ENCODE measurements at regions not wholly inside any gene's neighbourhood (a gene's known extent, or its start where the extent isn't known, plus 50 kb on each side); places are given as distances from the start of the nearest gene placed in this dataset.

DNA sequence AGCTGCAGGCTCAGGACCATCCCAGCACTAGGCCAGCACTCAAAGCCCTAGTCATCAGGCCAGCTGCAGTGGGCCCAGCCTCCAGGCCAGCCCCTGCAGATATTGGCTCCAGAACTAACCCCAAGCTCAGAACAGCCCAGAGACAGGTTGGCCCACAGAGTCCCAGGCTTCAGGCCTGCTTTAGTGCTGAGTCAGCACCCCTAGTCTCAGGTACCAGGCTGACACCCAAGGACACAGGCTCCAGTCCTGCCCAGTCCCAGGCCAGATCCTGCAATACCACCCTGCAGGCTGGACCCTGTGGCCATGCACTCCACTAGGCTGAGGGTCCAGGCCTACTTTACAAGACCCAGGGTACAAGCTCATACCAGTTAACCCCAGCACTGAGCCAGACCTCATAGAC lies 234.4 kb upstream of the GPRIN3 start:
- no peak for TF ChIP-seq NCOA4 (IDR thresholded peaks at IDR 0.05; ENCODE audit: partially characterized antibody)
- TF ChIP-seq POLR2A (conservative IDR thresholded peaks at IDR 0.05), result no peak
- TF ChIP-seq ZNF644 (tag; IDR thresholded peaks at IDR 0.05; ENCODE audit: low read depth), result no peak
